ENCODE measurements at regions not wholly inside any gene's neighbourhood (a gene's known extent, or its start where the extent isn't known, plus 50 kb on each side); places are given as distances from the start of the nearest gene placed in this dataset.

- no peak for DNase-seq
These were observed 72.4 kb upstream of the IFNAR2 start for GRCh38 chr21:33157303-33157702.

- DNase-seq = no peak
These were observed 71.1 kb upstream of the IFNAR2 start for GRCh38 chr21:33158654-33159053.

- DNase-seq = no peak
These were observed 67.2 kb upstream of the IFNAR2 start for GRCh38 chr21:33162436-33162951.

GRCh38 chr21:33168886-33169285 is 60.9 kb upstream of the IFNAR2 start:
- no peak for DNase-seq

GRCh38 chr21:33169359-33169758 is 60.4 kb upstream of the IFNAR2 start:
- no peak for DNase-seq

- no peak for DNase-seq
These were observed 58.0 kb upstream of the IFNAR2 start for GRCh38 chr21:33171616-33172169.

GRCh38 chr21:33174756-33175155 is 55.0 kb upstream of the IFNAR2 start:
- no peak for DNase-seq

All from SIG-M5 (cell line).